HG02885 (cell line): ENCODE measurements at regions not wholly inside any gene's neighbourhood (a gene's known extent, or its start where the extent isn't known, plus 50 kb on each side); places are given as distances from the start of the nearest gene placed in this dataset.

Source experiments
- ATAC-seq: cut with Tn5 transposase; IDR thresholded peaks from one replicate; pipeline ENCODE4 v1.9.1; 2021; ENCODE audit warnings: mild to moderate bottlenecking; ENCODE audit not compliant: unreplicated experiment, poor library complexity

GRCh38 chr13:109465148-109465547 lies 321.2 kb downstream of the IRS2 start:
- ATAC-seq: no peak

GRCh38 chr13:109454167-109454917 lies 332.0 kb downstream of the IRS2 start:
- no peak for ATAC-seq

GRCh38 chr13:109451726-109452125 lies 334.7 kb downstream of the IRS2 start:
- ATAC-seq: no peak

- no peak for ATAC-seq
These were observed 337.8 kb downstream of the IRS2 start for GRCh38 chr13:109448629-109449028.

- no peak for ATAC-seq
These were observed 338.7 kb downstream of the IRS2 start for GRCh38 chr13:109447667-109448066.

- ATAC-seq: no peak
These were observed 346.1 kb downstream of the IRS2 start for GRCh38 chr13:109440320-109440719.

- ATAC-seq: no peak
These were observed 346.6 kb downstream of the IRS2 start for GRCh38 chr13:109439813-109440212.

- ATAC-seq: no peak
These were observed 349.5 kb downstream of the IRS2 start for GRCh38 chr13:109436841-109437240.

GRCh38 chr13:109436055-109436622 lies 350.2 kb downstream of the IRS2 start:
- no peak for ATAC-seq

GRCh38 chr13:109431217-109431616 lies 355.2 kb downstream of the IRS2 start:
- ATAC-seq: no peak

- ATAC-seq: no peak
These were observed 358.2 kb downstream of the IRS2 start for GRCh38 chr13:109428146-109428545.

- no peak for ATAC-seq
These were observed 358.7 kb downstream of the IRS2 start for GRCh38 chr13:109427695-109428094.

- no peak for ATAC-seq
These were observed 359.2 kb downstream of the IRS2 start for GRCh38 chr13:109427148-109427547.

GRCh38 chr13:109426690-109426990 lies 359.7 kb downstream of the IRS2 start:
- ATAC-seq: no peak

- ATAC-seq: no peak
These were observed 360.3 kb downstream of the IRS2 start for GRCh38 chr13:109425821-109426689.

GRCh38 chr13:109422161-109422560 lies 364.2 kb downstream of the IRS2 start:
- ATAC-seq: no peak

- ATAC-seq: no peak
These were observed 366.5 kb downstream of the IRS2 start for GRCh38 chr13:109419896-109420295.

GRCh38 chr13:109418111-109418510 lies 368.3 kb downstream of the IRS2 start:
- ATAC-seq: no peak

GRCh38 chr13:109416001-109416400 lies 370.4 kb downstream of the IRS2 start:
- ATAC-seq: no peak

- no peak for ATAC-seq
These were observed 371.3 kb downstream of the IRS2 start for GRCh38 chr13:109415057-109415456.

- ATAC-seq: no peak
These were observed 374.0 kb downstream of the IRS2 start for GRCh38 chr13:109412283-109412901.
